ENCODE measurements at regions not wholly inside any gene's neighbourhood (a gene's known extent, or its start where the extent isn't known, plus 50 kb on each side); places are given as distances from the start of the nearest gene placed in this dataset.

- TF ChIP-seq REST (IDR thresholded peaks at IDR 0.05): no peak
- no peak for TF ChIP-seq JUND (IDR thresholded peaks at IDR 0.05)
- TF ChIP-seq TAF1 (conservative IDR thresholded peaks at IDR 0.05): no peak
- TF ChIP-seq CTCF (IDR thresholded peaks at IDR 0.05; ENCODE audit: low read depth, low read length, missing input control): no peak
- TF ChIP-seq RAD21 (IDR thresholded peaks at IDR 0.05): no peak
- no peak for TF ChIP-seq MAX (IDR thresholded peaks at IDR 0.05)
- TF ChIP-seq SP1 (IDR thresholded peaks at IDR 0.05): no peak
- TF ChIP-seq ATF3 (IDR thresholded peaks at IDR 0.05): no peak
- TF ChIP-seq GABPA (IDR thresholded peaks at IDR 0.05 in 1 of 2, conservative IDR thresholded peaks at IDR 0.05 in 1 of 2): no peak
- no peak for TF ChIP-seq ZBTB33 (IDR thresholded peaks at IDR 0.05)
Measured at GRCh38 chr11:98600786-98601773, 419.7 kb upstream of the CNTN5 start.
